LNCaP clone FGC (cell line): ENCODE measurements at regions not wholly inside any gene's neighbourhood (a gene's known extent, or its start where the extent isn't known, plus 50 kb on each side); places are given as distances from the start of the nearest gene placed in this dataset.

ENCODE experiments used
- DNase-seq: peaks from one replicate; pipeline ENCODE4 v3.0.0-alpha.2; 2011; ENCODE audit warnings: low read depth
- H3K4me3 ChIP-seq: 2 replicates; pipeline ENCODE4 v1.5.1; 2011; ENCODE audit warnings: mild to moderate bottlenecking, low read depth, low read length, control low read depth
- TF ChIP-seq, protein P1 (sequence below): IDR thresholded peaks from 2 replicates; pipeline ENCODE4 v1.5.1; 2012; ENCODE audit warnings: mild to moderate bottlenecking; ENCODE audit not compliant: control insufficient read depth, insufficient read depth; ENCODE audit errors: extremely low read depth

DNA sequence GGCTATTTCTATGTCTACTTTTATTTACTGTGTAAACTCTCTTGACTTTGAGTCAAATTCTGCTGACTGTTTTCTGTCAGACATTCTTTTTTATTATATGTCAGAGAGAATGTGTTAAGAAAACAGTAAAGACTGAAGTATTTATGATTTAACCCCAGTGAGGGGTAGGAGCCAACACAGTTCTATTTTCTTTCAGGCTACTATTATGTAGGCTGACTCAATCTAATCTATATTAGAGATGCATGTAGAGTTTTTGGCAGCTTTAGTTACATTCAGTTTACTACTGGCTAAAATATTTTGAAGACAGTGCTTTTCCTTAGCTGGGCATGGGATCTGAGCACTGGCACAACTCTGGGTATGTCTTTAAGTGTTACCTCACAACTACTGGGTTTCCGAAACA, 1108.0 kb downstream of the CDH11 start:
- H3K4me3 ChIP-seq: no peak overlapping the region
- TF ChIP-seq, protein P1, sequence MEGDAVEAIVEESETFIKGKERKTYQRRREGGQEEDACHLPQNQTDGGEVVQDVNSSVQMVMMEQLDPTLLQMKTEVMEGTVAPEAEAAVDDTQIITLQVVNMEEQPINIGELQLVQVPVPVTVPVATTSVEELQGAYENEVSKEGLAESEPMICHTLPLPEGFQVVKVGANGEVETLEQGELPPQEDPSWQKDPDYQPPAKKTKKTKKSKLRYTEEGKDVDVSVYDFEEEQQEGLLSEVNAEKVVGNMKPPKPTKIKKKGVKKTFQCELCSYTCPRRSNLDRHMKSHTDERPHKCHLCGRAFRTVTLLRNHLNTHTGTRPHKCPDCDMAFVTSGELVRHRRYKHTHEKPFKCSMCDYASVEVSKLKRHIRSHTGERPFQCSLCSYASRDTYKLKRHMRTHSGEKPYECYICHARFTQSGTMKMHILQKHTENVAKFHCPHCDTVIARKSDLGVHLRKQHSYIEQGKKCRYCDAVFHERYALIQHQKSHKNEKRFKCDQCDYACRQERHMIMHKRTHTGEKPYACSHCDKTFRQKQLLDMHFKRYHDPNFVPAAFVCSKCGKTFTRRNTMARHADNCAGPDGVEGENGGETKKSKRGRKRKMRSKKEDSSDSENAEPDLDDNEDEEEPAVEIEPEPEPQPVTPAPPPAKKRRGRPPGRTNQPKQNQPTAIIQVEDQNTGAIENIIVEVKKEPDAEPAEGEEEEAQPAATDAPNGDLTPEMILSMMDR: no peak
- DNase-seq: no peak

DNA sequence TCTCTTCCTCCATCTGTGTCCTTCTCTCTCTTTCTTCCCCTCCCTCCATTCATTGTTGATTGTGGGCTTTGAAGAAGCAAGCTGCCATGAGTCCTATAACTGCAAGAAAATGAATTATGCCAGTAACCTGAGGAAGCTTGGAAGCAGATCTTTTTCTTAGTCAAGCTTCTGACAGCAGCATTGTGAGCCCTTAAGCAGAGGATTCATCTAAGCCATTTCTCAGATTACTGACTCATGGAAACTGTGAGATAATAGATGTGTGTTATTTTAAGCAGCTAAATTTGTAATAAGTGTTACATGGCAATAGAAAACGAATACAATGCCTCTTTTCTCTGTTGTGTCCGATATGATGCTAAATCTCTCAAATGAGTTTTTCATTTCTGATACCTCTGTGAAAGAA, 1109.7 kb downstream of the CDH11 start:
- no peak for DNase-seq
- TF ChIP-seq, protein P1: no peak
- no peak overlapping the region for H3K4me3 ChIP-seq

DNA sequence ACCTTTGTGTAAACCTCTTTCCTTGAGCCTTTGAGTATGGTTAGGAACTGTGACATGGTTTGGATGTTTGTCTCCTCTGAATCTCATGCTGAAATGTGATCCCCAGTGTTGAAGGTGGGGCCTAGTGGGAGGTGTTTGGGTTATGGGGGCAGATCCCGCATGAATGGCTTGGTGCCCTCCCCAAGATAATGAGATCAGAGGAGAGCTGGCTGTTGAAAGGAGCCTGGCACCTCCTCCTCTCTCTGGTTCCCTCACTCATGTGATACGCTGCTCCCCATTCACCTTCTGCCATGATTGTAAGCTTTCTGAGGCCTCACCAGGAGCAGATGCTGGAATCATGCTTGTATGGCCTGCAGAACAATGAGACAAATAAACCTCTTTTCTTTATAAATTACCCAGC, 1110.2 kb downstream of the CDH11 start:
- DNase-seq: no peak
- no peak overlapping the region for H3K4me3 ChIP-seq
- TF ChIP-seq, protein P1: no peak

DNA sequence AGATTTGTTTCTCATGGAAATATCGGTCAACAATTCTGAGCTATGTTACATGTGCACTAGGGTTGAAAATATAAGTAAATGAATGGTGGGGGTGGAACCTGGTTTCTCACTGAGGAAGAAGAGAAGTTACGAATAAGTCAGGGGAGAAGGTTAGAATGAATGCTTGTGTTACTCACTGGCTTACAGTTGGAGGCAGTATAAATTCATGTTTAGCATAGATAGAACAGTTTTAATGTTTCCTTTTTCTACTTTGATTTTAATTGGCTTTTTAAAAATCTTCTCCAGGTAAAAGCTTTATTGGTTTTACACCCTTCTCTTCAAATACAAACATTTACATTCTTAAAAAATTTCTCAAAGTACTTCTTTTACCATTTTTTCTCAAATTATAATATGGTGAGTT, 1113.7 kb downstream of the CDH11 start:
- DNase-seq: no peak
- TF ChIP-seq, protein P1: no peak
- no peak overlapping the region for H3K4me3 ChIP-seq

DNA sequence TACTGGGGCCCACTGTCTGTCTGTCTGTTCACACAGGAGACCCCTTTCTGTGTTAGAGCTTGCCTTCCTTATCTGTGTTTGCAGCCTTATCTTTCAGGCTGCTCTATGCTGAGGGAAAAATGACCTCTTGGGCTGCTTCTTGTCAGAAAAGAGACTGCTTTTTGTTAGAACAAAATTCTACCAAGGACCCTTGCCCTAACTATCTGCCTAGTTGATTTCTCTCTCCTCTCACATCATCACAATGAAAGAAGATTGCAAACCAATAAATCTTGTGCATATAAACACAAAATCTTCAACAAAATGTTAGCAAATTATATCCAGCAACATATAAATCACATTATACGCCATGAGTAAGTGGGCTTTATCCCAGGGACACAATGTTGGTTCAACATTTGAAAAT, 1117.7 kb downstream of the CDH11 start:
- TF ChIP-seq, protein P1: no peak
- H3K4me3 ChIP-seq: no peak overlapping the region
- DNase-seq: no peak

DNA sequence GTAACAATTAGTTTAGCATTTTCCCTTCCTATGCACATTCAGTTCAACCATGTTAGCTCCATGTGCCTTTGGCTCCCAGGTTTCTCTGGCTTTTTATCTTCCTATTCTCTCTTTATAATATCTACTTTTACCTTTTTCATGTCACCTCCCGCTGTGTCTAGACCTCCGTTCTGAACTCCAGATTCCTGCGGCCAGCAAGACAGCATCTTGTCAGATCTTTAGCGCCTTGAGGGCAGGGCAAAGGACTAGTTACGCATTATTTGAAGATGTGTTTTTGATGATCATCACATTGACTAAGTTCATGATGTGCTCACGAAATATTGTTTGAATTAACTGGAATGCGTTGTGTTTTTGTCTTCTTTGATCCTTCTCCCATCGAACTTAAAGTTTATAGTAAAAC, 1126.8 kb downstream of the CDH11 start:
- no peak for DNase-seq
- TF ChIP-seq, protein P1: no peak
- H3K4me3 ChIP-seq: no peak overlapping the region

DNA sequence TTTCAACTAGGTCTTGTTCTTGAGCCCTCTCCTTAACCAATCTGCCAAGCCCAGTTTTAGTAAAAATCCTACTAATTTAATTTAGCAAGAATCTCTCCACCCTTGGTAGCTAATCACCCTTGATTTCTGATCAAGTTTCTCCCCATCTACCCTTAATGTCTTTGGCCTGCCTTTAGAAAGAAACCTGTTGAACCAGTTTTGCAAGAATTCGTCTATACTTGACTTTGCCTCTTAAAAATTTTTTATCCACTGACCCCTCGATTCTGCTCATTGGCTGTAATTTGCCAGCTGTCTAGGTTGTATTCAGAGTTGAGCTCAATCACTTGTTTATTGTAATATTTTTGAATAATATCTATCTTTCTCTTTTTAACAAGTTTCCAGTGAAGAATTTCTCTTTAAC, 1138.5 kb downstream of the CDH11 start:
- H3K4me3 ChIP-seq: no peak overlapping the region
- DNase-seq: peak; percentile 23
- TF ChIP-seq, protein P1: no peak
